Fibroblast of villous mesenchyme (primary cell): ENCODE measurements at regions not wholly inside any gene's neighbourhood (a gene's known extent, or its start where the extent isn't known, plus 50 kb on each side); places are given as distances from the start of the nearest gene placed in this dataset.

ENCODE experiments used
- DNase-seq: peaks from one replicate; pipeline ENCODE4 v3.0.0-alpha.2; 2010; ENCODE audit warnings: low read depth
- H3K4me3 ChIP-seq: 2 replicates; pipeline ENCODE4 v1.5.1; 2011; ENCODE audit warnings: low read depth, mild to moderate bottlenecking, low read length
- CTCF ChIP-seq: IDR thresholded peaks from 2 replicates; pipeline ENCODE4 v1.5.1; 2012; ENCODE audit warnings: low read depth, mild to moderate bottlenecking, low read length; ENCODE audit not compliant: insufficient read depth

DNA sequence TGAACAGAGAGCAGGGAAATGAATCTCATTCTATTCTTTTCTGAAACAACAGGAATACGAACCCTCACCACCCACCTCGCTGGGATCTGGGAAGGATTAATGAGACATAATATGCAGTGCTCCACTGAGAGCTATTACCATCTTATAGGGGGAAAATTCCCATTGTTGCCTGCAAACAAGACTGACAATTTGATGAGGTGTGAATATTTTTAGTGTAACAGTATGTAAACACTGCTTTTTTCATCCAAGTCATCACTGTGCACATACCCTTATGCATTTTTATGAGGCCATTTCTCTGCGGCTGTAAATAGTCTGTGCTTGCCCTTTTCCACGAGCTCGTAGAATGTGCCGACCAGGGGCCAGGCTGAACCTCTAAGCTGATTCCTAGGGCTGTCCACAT, 285.6 kb upstream of the CPEB2 start:
- DNase-seq, result no peak

GRCh38 chr4:14719053-14719452, 283.2 kb upstream of the CPEB2 start:
- no peak overlapping the region for H3K4me3 ChIP-seq
- DNase-seq, result peak; percentile 24
- no peak for TF ChIP-seq CTCF

More for the DNA sequence above, 285.6 kb upstream of the CPEB2 start:
- H3K4me3 ChIP-seq, result no peak overlapping the region
- no peak for TF ChIP-seq CTCF

DNA sequence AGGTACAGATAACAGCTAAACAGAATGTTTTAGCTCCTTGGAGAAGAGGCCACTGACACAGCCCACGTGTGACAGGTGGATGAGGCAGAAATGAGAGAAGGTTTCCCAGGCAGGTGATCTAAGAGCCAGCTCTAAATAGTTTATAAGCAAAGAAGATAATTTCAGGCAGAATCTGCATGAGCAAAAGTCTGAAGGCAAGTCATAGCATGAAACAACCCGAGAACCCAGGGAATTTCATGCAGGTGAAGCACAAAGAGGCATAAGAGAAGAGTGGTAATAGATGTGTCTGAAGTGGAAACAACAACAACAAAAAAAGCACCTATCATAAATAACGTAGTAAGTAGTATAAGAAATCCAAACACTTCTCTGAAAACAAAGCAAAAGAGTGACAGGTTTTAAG, 275.8 kb upstream of the CPEB2 start:
- H3K4me3 ChIP-seq, result no peak overlapping the region
- TF ChIP-seq CTCF, result no peak
- no peak for DNase-seq

DNA sequence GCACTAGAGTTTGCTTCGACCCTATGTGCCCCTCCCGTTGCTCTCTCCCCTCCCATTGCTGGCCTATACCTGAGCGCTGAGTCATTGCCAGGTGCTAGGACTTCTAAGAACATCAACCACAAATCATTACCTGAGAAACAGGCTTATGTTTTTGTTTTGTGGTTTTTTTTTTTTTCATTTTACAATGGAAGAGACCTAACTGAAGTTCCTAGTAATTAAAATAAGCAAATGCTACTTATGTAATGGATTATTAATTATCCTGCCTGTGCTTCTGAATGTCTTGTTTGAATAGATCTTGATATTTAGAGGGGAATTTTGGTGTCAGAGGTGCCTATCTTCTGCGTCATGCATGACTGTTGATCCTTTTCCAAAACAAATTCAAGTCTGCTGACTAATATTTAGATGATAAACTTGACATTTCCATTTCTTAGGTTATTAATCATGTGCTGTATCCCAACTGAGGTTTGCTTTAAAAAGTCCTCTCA, 275.4 kb upstream of the CPEB2 start:
- no peak for TF ChIP-seq CTCF
- H3K4me3 ChIP-seq, result no peak overlapping the region
- peak; percentile 43 for DNase-seq

GRCh38 chr4:14729282-14730000, 272.8 kb upstream of the CPEB2 start:
- no peak for DNase-seq
- no peak for TF ChIP-seq CTCF
- no peak overlapping the region for H3K4me3 ChIP-seq

- H3K4me3 ChIP-seq, result no peak overlapping the region
- DNase-seq, result no peak
- TF ChIP-seq CTCF, result no peak
These were observed 260.2 kb upstream of the CPEB2 start for GRCh38 chr4:14742054-14742453.

DNA sequence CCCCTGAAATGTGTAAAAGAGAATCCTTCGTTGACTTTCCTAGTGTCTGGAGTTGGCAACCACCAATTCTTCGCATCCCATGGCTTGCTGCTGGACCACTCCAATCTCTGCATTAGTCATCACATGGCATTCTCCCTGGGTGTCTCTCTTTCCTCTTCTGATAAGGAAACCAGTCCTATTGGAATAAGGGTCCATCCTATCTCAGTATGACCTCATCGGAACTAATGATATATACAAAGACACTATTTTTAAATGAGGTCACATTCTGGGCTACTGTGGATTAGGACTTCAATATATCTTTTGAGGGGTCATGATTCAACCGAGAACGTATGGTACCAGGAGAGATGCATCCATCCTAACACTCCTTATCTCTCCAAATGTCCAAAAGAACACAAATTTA, 259.1 kb upstream of the CPEB2 start:
- no peak for TF ChIP-seq CTCF
- H3K4me3 ChIP-seq, result no peak overlapping the region

More for the DNA sequence above, 259.1 kb upstream of the CPEB2 start:
- no peak for DNase-seq
